HUES48 (cell line): ENCODE measurements at regions not wholly inside any gene's neighbourhood (a gene's known extent, or its start where the extent isn't known, plus 50 kb on each side); places are given as distances from the start of the nearest gene placed in this dataset.

Source experiments
- H3K27ac ChIP-seq: one replicate; pipeline ENCODE4 v1.7.0; 2013; ENCODE audit warnings: low read depth, low read length, inconsistent platforms
- H3K27me3 ChIP-seq: 2 replicates; pipeline ENCODE4 v1.6.1; 2013; ENCODE audit warnings: mild to moderate bottlenecking, low read length; ENCODE audit not compliant: control insufficient read depth, insufficient read depth
- H3K36me3 ChIP-seq: 2 replicates; pipeline ENCODE4 v1.6.1; 2013; ENCODE audit warnings: low read length; ENCODE audit not compliant: control insufficient read depth, insufficient read depth
- H3K4me1 ChIP-seq: 2 replicates; pipeline ENCODE4 v1.6.1; 2013; ENCODE audit warnings: mild to moderate bottlenecking, low read length; ENCODE audit not compliant: control insufficient read depth, insufficient read depth
- H3K4me3 ChIP-seq: 2 replicates; pipeline ENCODE4 v1.5.1; 2013; ENCODE audit warnings: mild to moderate bottlenecking, low read depth, low read length
- H3K9ac ChIP-seq: 2 replicates; pipeline ENCODE4 v1.6.1; 2013; ENCODE audit warnings: mild to moderate bottlenecking, low read depth, low read length, moderate library complexity
- H3K9me3 ChIP-seq: 2 replicates; pipeline ENCODE4 v1.6.1; 2013; ENCODE audit warnings: low read length; ENCODE audit not compliant: control insufficient read depth, insufficient read depth

DNA sequence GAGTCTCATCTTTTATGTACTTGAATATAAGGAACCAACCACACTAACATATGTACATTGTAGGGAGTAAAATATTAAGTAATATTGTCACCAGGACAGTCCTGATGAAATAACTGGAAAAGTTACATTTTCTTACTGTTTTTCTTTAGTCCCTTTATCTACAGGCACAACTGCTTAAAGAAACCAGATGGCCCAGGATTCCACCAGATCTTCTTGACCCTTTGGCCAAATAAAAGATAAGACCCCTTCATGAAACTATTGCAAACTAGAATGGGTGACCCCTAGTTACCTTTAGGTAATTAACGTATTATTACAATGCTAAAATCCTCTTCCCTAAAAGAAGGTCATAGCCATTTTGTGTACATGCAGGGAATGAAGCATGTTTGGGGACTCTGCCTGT is 106.3 kb upstream of the FTMT start:
- H3K27ac ChIP-seq, result no peak overlapping the region
- no peaks in the 10 kb centered on the region for H3K27me3 ChIP-seq
- H3K9me3 ChIP-seq, result no peaks in the 10 kb centered on the region
- no peaks in the 10 kb centered on the region for H3K36me3 ChIP-seq
- no peak overlapping the region for H3K9ac ChIP-seq
- no peak overlapping the region for H3K4me3 ChIP-seq
- no peaks in the 10 kb centered on the region for H3K4me1 ChIP-seq

GRCh38 chr5:121746763-121747162 is 104.9 kb upstream of the FTMT start:
- Histone ChIP-seq H3K27ac (no peak overlapping the region), H3K9me3 (no peaks in the 10 kb centered on the region), H3K27me3 (no peaks in the 10 kb centered on the region)

DNA sequence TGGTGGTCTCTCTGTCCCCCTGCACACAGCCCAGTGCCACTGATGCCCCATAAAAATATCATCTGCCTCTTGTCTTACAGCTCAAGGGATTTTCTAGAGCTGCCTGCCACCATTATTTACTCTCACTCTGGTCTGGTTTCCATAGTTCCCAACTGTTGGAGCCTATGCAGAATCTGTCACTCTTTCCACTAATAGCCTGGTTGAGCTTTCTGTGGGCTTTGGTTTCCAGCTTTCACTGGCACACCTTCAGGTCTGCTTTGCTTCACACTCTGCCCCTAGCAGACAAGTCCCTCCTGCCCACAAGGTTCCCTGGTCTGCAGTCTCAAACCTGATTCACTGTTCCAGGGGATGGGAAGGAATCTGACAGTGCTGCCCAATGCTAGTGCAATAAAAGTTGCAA is 103.0 kb upstream of the FTMT start:
- Histone ChIP-seq H3K4me3 (no peak overlapping the region), H3K27me3 (no peaks in the 10 kb centered on the region), H3K9ac (no peak overlapping the region), H3K36me3 (no peaks in the 10 kb centered on the region), H3K4me1 (no peaks in the 10 kb centered on the region), H3K9me3 (no peaks in the 10 kb centered on the region), H3K27ac (no peak overlapping the region)

More at GRCh38 chr5:121746763-121747162, 104.9 kb upstream of the FTMT start:
- Histone ChIP-seq H3K9ac (no peak overlapping the region), H3K4me1 (no peaks in the 10 kb centered on the region), H3K36me3 (no peaks in the 10 kb centered on the region), H3K4me3 (no peak overlapping the region)

- H3K4me3 ChIP-seq, result no peak overlapping the region
- H3K9me3 ChIP-seq, result no peaks in the 10 kb centered on the region
- H3K9ac ChIP-seq, result no peak overlapping the region
- H3K27ac ChIP-seq, result no peak overlapping the region
- H3K36me3 ChIP-seq, result no peaks in the 10 kb centered on the region
- no peaks in the 10 kb centered on the region for H3K4me1 ChIP-seq
- H3K27me3 ChIP-seq, result no peaks in the 10 kb centered on the region
Measured at GRCh38 chr5:121752149-121752548, 99.5 kb upstream of the FTMT start.

DNA sequence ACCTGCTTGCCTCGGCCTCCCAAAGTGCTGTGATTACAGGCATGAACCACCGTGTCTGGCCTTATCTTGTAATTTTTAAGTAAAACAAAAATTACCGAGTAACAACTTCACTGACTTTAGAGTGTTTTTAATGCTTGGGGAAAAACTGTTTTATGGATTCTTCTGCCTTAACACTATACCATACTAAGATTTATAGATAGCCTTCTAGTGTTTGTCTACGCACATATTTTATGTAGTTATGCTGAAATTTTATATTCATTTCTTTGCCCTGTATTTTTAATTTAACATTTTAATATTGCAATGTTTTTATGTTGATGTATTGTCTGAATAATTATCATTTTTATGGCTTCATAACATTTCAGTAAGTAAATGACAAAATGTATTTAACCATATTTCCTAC is 96.4 kb upstream of the FTMT start:
- Histone ChIP-seq H3K4me1 (no peaks in the 10 kb centered on the region), H3K36me3 (no peaks in the 10 kb centered on the region), H3K9me3 (no peaks in the 10 kb centered on the region), H3K9ac (no peak overlapping the region), H3K27ac (no peak overlapping the region), H3K4me3 (no peak overlapping the region), H3K27me3 (no peaks in the 10 kb centered on the region)

- no peaks in the 10 kb centered on the region for H3K27me3 ChIP-seq
- H3K27ac ChIP-seq, result no peak overlapping the region
- no peak overlapping the region for H3K4me3 ChIP-seq
- H3K9ac ChIP-seq, result no peak overlapping the region
- no peaks in the 10 kb centered on the region for H3K36me3 ChIP-seq
- no peaks in the 10 kb centered on the region for H3K9me3 ChIP-seq
- H3K4me1 ChIP-seq, result no peaks in the 10 kb centered on the region
Measured at GRCh38 chr5:121757753-121758152, 93.9 kb upstream of the FTMT start.

DNA sequence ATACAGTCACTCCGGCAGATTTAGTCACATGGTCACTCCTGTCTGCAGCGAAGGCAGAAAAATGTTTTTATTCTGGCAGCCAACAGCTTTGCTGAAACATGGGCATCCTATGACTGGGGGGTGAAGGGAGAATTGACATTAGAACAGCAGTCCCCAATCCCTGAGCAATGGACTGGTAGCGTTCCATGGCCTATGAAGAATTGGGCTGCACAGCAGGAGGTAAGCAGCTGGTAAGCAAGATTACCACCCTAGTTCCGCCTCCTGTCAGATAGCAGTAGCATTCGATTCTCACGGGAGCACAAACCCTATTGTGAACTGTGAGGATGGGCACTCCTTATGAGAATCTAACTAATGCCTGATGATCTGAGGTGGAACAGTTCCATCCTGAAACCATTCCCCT is 93.1 kb upstream of the FTMT start:
- Histone ChIP-seq H3K27me3 (no peaks in the 10 kb centered on the region), H3K4me3 (no peak overlapping the region), H3K27ac (no peak overlapping the region)

GRCh38 chr5:121762426-121762825 is 89.3 kb upstream of the FTMT start:
- no peaks in the 10 kb centered on the region for H3K27me3 ChIP-seq
- no peaks in the 10 kb centered on the region for H3K4me1 ChIP-seq
- no peak overlapping the region for H3K4me3 ChIP-seq
- no peak overlapping the region for H3K27ac ChIP-seq
- H3K9me3 ChIP-seq, result no peaks in the 10 kb centered on the region
- H3K9ac ChIP-seq, result no peak overlapping the region
- H3K36me3 ChIP-seq, result no peaks in the 10 kb centered on the region

More for the DNA sequence above, 93.1 kb upstream of the FTMT start:
- Histone ChIP-seq H3K4me1 (no peaks in the 10 kb centered on the region), H3K36me3 (no peaks in the 10 kb centered on the region), H3K9me3 (no peaks in the 10 kb centered on the region), H3K9ac (no peak overlapping the region)

GRCh38 chr5:121763665-121764064 is 88.0 kb upstream of the FTMT start:
- no peaks in the 10 kb centered on the region for H3K9me3 ChIP-seq
- no peak overlapping the region for H3K27ac ChIP-seq

GRCh38 chr5:121780406-121780805 is 71.3 kb upstream of the FTMT start:
- Histone ChIP-seq H3K27me3 (no peaks in the 10 kb centered on the region), H3K4me1 (no peaks in the 10 kb centered on the region), H3K9me3 (no peaks in the 10 kb centered on the region), H3K36me3 (no peaks in the 10 kb centered on the region), H3K9ac (no peak overlapping the region), H3K27ac (no peak overlapping the region), H3K4me3 (no peak overlapping the region)

More at GRCh38 chr5:121763665-121764064, 88.0 kb upstream of the FTMT start:
- no peaks in the 10 kb centered on the region for H3K4me1 ChIP-seq
- no peaks in the 10 kb centered on the region for H3K36me3 ChIP-seq
- no peak overlapping the region for H3K4me3 ChIP-seq
- H3K27me3 ChIP-seq, result no peaks in the 10 kb centered on the region
- H3K9ac ChIP-seq, result no peak overlapping the region

DNA sequence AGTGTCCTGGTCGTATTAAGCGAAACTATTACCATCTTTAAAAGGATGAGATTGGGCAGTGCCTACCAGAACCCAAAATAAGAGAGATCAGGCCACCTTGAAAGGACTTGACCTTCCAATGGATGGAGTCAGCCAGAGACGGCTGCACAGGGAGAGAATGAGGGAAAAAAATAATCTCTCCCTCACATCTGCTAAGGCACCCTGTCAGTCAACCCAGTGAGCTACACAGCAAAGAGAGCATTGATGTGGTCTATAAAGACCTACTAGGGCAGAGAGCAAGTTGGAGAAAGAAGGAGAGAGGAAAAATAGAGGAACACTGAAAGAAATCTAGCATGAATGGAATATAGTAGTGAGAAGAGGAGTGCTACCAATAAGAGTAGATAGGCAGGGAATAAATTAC is 68.0 kb upstream of the FTMT start:
- Histone ChIP-seq H3K27me3 (no peaks in the 10 kb centered on the region), H3K27ac (no peak overlapping the region), H3K9me3 (no peaks in the 10 kb centered on the region), H3K4me3 (no peak overlapping the region), H3K4me1 (no peaks in the 10 kb centered on the region), H3K9ac (no peak overlapping the region), H3K36me3 (no peaks in the 10 kb centered on the region)

- Histone ChIP-seq H3K9ac (no peak overlapping the region), H3K4me1 (0 out of 2 replicates have a peak, but pooled peaks cover 2% of the 10 kb centered on the region), H3K9me3 (peaks cover 8% of the 10 kb centered on the region; the same call in 1 of the 2 replicates), H3K36me3 (no peaks in the 10 kb centered on the region), H3K27ac (no peak overlapping the region), H3K27me3 (no peaks in the 10 kb centered on the region), H3K4me3 (no peak overlapping the region)
Measured at GRCh38 chr5:121793791-121794190, 57.9 kb upstream of the FTMT start.
